Hepatocyte (in vitro differentiated cells): ENCODE measurements at regions not wholly inside any gene's neighbourhood (a gene's known extent, or its start where the extent isn't known, plus 50 kb on each side); places are given as distances from the start of the nearest gene placed in this dataset.
"Not testable (repeated sequence)": the region's sequence is repeated elsewhere in the genome, so short reads cannot be mapped to it uniquely, and the experiment has no call there.

Experiments
- EZH2 ChIP-seq: fragments of 200-600 bp; sonication (generic); IDR thresholded peaks from 2 replicates; pipeline ENCODE4 v1.6.1; 2016; ENCODE audit warnings: antibody characterized with exemption, mild to moderate bottlenecking, borderline replicate concordance
- EZH2phosphoT487 ChIP-seq: fragments of 200-600 bp; sonication (generic); IDR thresholded peaks from one replicate; pipeline ENCODE4 v1.6.1; 2018; ENCODE audit warnings: antibody characterized with exemption, mild to moderate bottlenecking, low read depth, moderate library complexity; ENCODE audit not compliant: unreplicated experiment, severe bottlenecking
- TF ChIP-seq, protein P1 (sequence below): fragments of 200-600 bp; sonication (generic); IDR thresholded peaks from 2 replicates; pipeline ENCODE4 v1.5.1; 2016; ENCODE audit warnings: antibody characterized with exemption, mild to moderate bottlenecking; ENCODE audit not compliant: poor library complexity

GRCh38 chr6:114928731-114929130 is 585.9 kb upstream of the HS3ST5 start:
- TF ChIP-seq, protein P1, sequence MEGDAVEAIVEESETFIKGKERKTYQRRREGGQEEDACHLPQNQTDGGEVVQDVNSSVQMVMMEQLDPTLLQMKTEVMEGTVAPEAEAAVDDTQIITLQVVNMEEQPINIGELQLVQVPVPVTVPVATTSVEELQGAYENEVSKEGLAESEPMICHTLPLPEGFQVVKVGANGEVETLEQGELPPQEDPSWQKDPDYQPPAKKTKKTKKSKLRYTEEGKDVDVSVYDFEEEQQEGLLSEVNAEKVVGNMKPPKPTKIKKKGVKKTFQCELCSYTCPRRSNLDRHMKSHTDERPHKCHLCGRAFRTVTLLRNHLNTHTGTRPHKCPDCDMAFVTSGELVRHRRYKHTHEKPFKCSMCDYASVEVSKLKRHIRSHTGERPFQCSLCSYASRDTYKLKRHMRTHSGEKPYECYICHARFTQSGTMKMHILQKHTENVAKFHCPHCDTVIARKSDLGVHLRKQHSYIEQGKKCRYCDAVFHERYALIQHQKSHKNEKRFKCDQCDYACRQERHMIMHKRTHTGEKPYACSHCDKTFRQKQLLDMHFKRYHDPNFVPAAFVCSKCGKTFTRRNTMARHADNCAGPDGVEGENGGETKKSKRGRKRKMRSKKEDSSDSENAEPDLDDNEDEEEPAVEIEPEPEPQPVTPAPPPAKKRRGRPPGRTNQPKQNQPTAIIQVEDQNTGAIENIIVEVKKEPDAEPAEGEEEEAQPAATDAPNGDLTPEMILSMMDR: not testable (repeated sequence)
- TF ChIP-seq EZH2, EZH2phosphoT487: not testable (repeated sequence)
